Neural cell (in vitro differentiated cells): ENCODE measurements at regions not wholly inside any gene's neighbourhood (a gene's known extent, or its start where the extent isn't known, plus 50 kb on each side); places are given as distances from the start of the nearest gene placed in this dataset.

ENCODE experiments used
- EP300 ChIP-seq: fragments of 450-650 bp; conservative IDR thresholded peaks from 2 replicates; pipeline ENCODE4 v1.6.1; 2014; ENCODE audit warnings: antibody characterized with exemption, mild to moderate bottlenecking, moderate library complexity; ENCODE audit not compliant: poor library complexity, severe bottlenecking
- EZH2 ChIP-seq: fragments of 200-600, 300-800 bp; shearing (Covaris generic), sonication (generic); IDR thresholded peaks from 2 replicates; pipeline ENCODE4 v1.6.1; 2014; ENCODE audit warnings: antibody characterized with exemption, low read length, borderline replicate concordance, mild to moderate bottlenecking; ENCODE audit not compliant: insufficient read depth, poor library complexity, severe bottlenecking
- POLR2AphosphoS5 ChIP-seq: IDR thresholded peaks from 2 replicates; pipeline ENCODE4 v1.6.1; 2012
- TF ChIP-seq, protein P1 (sequence below): IDR thresholded peaks from 2 replicates; pipeline ENCODE4 v1.6.1; 2012; ENCODE audit warnings: borderline replicate concordance
- TF ChIP-seq, protein P2 (sequence below): fragments of 450-650 bp; IDR thresholded peaks from 2 replicates; pipeline ENCODE4 v1.5.1; 2014; ENCODE audit warnings: antibody characterized with exemption, mild to moderate bottlenecking, moderate library complexity; ENCODE audit not compliant: poor library complexity, severe bottlenecking

DNA sequence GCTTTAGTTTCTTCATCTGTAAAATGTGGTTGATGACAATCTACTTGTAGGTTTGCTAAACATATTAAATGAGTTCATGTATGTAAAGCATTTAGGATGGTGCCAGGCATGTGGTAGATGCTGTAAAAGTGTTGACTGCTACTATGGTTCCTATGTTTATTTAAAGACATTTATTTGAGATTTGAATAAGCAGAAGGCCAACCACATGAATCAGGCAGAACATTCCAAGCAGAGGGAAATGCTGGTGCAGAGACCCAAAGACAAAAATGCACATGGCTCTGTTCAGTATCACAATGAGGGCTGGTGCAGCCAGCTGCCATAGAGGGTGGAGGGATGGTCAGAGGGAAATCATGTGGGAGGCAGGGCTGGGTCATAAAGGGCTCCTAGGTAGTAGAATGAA is 156.2 kb upstream of the PDGFD start:
- TF ChIP-seq, protein P1, sequence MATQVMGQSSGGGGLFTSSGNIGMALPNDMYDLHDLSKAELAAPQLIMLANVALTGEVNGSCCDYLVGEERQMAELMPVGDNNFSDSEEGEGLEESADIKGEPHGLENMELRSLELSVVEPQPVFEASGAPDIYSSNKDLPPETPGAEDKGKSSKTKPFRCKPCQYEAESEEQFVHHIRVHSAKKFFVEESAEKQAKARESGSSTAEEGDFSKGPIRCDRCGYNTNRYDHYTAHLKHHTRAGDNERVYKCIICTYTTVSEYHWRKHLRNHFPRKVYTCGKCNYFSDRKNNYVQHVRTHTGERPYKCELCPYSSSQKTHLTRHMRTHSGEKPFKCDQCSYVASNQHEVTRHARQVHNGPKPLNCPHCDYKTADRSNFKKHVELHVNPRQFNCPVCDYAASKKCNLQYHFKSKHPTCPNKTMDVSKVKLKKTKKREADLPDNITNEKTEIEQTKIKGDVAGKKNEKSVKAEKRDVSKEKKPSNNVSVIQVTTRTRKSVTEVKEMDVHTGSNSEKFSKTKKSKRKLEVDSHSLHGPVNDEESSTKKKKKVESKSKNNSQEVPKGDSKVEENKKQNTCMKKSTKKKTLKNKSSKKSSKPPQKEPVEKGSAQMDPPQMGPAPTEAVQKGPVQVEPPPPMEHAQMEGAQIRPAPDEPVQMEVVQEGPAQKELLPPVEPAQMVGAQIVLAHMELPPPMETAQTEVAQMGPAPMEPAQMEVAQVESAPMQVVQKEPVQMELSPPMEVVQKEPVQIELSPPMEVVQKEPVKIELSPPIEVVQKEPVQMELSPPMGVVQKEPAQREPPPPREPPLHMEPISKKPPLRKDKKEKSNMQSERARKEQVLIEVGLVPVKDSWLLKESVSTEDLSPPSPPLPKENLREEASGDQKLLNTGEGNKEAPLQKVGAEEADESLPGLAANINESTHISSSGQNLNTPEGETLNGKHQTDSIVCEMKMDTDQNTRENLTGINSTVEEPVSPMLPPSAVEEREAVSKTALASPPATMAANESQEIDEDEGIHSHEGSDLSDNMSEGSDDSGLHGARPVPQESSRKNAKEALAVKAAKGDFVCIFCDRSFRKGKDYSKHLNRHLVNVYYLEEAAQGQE = no peak
- TF ChIP-seq EZH2 = no peak
- TF ChIP-seq, protein P2, sequence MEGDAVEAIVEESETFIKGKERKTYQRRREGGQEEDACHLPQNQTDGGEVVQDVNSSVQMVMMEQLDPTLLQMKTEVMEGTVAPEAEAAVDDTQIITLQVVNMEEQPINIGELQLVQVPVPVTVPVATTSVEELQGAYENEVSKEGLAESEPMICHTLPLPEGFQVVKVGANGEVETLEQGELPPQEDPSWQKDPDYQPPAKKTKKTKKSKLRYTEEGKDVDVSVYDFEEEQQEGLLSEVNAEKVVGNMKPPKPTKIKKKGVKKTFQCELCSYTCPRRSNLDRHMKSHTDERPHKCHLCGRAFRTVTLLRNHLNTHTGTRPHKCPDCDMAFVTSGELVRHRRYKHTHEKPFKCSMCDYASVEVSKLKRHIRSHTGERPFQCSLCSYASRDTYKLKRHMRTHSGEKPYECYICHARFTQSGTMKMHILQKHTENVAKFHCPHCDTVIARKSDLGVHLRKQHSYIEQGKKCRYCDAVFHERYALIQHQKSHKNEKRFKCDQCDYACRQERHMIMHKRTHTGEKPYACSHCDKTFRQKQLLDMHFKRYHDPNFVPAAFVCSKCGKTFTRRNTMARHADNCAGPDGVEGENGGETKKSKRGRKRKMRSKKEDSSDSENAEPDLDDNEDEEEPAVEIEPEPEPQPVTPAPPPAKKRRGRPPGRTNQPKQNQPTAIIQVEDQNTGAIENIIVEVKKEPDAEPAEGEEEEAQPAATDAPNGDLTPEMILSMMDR = no peak
- no peak for TF ChIP-seq EP300
- TF ChIP-seq POLR2AphosphoS5 = no peak
